Upper lobe of left lung (tissue), 4 donors: ENCODE measurements at regions not wholly inside any gene's neighbourhood (a gene's known extent, or its start where the extent isn't known, plus 50 kb on each side); places are given as distances from the start of the nearest gene placed in this dataset.

Experiments
- EP300 ChIP-seq, 4 donors: sonication (generic); formaldehyde crosslinking; IDR thresholded peaks; one replicate each; pipeline ENCODE4 v1.5.1; 2017; ENCODE audit warnings: antibody characterized with exemption in 4 of 4, control low read depth in 2 of 4
- POLR2A ChIP-seq, 4 donors: fragments of 450-650 bp; IDR thresholded peaks; one replicate each; pipeline ENCODE4 v1.5.1; 2016 to 2017; ENCODE audit warnings: antibody characterized with exemption in 4 of 4, mild to moderate bottlenecking in 2 of 4
- TF ChIP-seq, protein P1 (sequence below), 6 experiments: fragments of 450-650 bp in 4 of 6; fragments of 200-600 bp in 2 of 6; sonication (generic) in 2 of 6; IDR thresholded peaks; one replicate each; pipeline ENCODE4 v1.5.1; 2016 to 2019; ENCODE audit warnings: antibody characterized with exemption in 6 of 6

DNA sequence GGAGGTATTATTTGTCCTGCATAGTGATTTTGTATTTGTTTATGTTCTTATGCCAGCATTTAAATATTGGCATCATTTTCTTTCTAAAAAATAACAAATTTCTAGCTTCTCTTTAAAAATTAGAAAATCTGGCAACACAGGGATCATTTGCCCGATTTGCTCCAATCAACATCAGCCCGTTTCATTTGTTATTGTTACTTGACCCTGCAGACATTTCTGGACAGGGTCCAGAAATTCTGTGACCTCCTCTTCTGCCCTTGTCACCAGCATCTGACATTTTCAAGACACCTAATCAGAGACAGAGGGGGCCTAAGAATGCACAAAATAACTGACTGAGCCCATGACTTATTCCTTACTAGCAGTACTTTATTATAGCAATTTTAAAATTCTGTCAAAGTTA lies 253.3 kb downstream of the MREG start:
- no peak for TF ChIP-seq POLR2A (IDR thresholded peaks at IDR 0.05)
- TF ChIP-seq, protein P1, sequence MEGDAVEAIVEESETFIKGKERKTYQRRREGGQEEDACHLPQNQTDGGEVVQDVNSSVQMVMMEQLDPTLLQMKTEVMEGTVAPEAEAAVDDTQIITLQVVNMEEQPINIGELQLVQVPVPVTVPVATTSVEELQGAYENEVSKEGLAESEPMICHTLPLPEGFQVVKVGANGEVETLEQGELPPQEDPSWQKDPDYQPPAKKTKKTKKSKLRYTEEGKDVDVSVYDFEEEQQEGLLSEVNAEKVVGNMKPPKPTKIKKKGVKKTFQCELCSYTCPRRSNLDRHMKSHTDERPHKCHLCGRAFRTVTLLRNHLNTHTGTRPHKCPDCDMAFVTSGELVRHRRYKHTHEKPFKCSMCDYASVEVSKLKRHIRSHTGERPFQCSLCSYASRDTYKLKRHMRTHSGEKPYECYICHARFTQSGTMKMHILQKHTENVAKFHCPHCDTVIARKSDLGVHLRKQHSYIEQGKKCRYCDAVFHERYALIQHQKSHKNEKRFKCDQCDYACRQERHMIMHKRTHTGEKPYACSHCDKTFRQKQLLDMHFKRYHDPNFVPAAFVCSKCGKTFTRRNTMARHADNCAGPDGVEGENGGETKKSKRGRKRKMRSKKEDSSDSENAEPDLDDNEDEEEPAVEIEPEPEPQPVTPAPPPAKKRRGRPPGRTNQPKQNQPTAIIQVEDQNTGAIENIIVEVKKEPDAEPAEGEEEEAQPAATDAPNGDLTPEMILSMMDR (IDR thresholded peaks at IDR 0.05), result no peak
- no peak for TF ChIP-seq EP300 (IDR thresholded peaks at IDR 0.05)
